ENCODE measurements at regions not wholly inside any gene's neighbourhood (a gene's known extent, or its start where the extent isn't known, plus 50 kb on each side); places are given as distances from the start of the nearest gene placed in this dataset.

- TF ChIP-seq CTCF (IDR thresholded peaks at IDR 0.05; ENCODE audit: borderline replicate concordance, extremely low read depth, low read length, poor library complexity, severe bottlenecking) (no peak), EZH2 (IDR thresholded peaks at IDR 0.05; ENCODE audit: borderline replicate concordance, low read depth, low read length, severe bottlenecking) (no peak)
These were observed 312.8 kb upstream of the C11orf87 start for GRCh38 chr11:109109150-109109549.
